ENCODE measurements at regions not wholly inside any gene's neighbourhood (a gene's known extent, or its start where the extent isn't known, plus 50 kb on each side); places are given as distances from the start of the nearest gene placed in this dataset.

- no peak for TF ChIP-seq EZH2 (IDR thresholded peaks at IDR 0.05; ENCODE audit: borderline replicate concordance, insufficient read depth, low read depth, low read length, poor library complexity, severe bottlenecking)
- no peak for TF ChIP-seq CTCF (IDR thresholded peaks at IDR 0.05)
Measured at GRCh38 chr7:106792233-106792926, 72.7 kb upstream of the PIK3CG start.
